CD14-positive monocyte (primary cell): ENCODE measurements at regions not wholly inside any gene's neighbourhood (a gene's known extent, or its start where the extent isn't known, plus 50 kb on each side); places are given as distances from the start of the nearest gene placed in this dataset.

ENCODE experiments used
- DNase-seq, 3 donors: peaks; one replicate each; pipeline ENCODE4 v3.0.0-alpha.2; 2011 to 2022
- H2AFZ ChIP-seq: 2 replicates; pipeline ENCODE4 v1.6.0; 2012; ENCODE audit warnings: mild to moderate bottlenecking, low read depth, low read length, inconsistent platforms; ENCODE audit not compliant: insufficient read depth, poor library complexity, severe bottlenecking
- H3K27ac ChIP-seq, 2 donors: 1 replicate in 1 of 2; 2 replicates in 1 of 2; pipeline ENCODE4 v1.5.1; 2012 to 2013; ENCODE audit warnings: low read length in 2 of 2, control low read depth in 1 of 2, inconsistent platforms in 1 of 2, low read depth in 1 of 2, mild to moderate bottlenecking in 1 of 2
- H3K27me3 ChIP-seq, 2 donors: one replicate each; pipeline versions ENCODE4 v1.6.0 to v1.6.1; 2011 to 2013; ENCODE audit warnings: low read length in 2 of 2; ENCODE audit not compliant: control insufficient read depth in 2 of 2, insufficient read depth in 2 of 2
- H3K36me3 ChIP-seq, 2 donors: replicated peaks in 1 of 2; 1 replicate in 1 of 2; 2 replicates in 1 of 2; pipeline versions ENCODE4 v1.5.1 to v1.6.1; 2012 to 2013; ENCODE audit warnings: low read length in 2 of 2, control low read depth in 1 of 2, inconsistent platforms in 1 of 2, mild to moderate bottlenecking in 1 of 2; ENCODE audit not compliant: insufficient read depth in 2 of 2, control insufficient read depth in 1 of 2
- H3K4me1 ChIP-seq, 2 donors: 1 replicate in 1 of 2; 2 replicates in 1 of 2; pipeline versions ENCODE4 v1.5.1 to v1.6.1; 2012 to 2013; ENCODE audit warnings: low read length in 2 of 2, control low read depth in 1 of 2, inconsistent platforms in 1 of 2, mild to moderate bottlenecking in 1 of 2, moderate library complexity in 1 of 2; ENCODE audit not compliant: insufficient read depth in 2 of 2, control insufficient read depth in 1 of 2
- H3K4me2 ChIP-seq: replicated peaks from 2 replicates; pipeline ENCODE3; 2012; ENCODE audit warnings: low read length, moderate library complexity, mild to moderate bottlenecking; ENCODE audit not compliant: poor library complexity, severe bottlenecking; ENCODE audit errors: extremely low read depth
- H3K4me3 ChIP-seq, 3 experiments: fragments of 200-600 bp in 1 of 3; sonication (generic) in 1 of 3; replicated peaks in 1 of 3; 1 replicate in 2 of 3; 2 replicates in 1 of 3; pipeline ENCODE4 v1.5.1; 2011 to 2013; ENCODE audit warnings: low read length in 3 of 3, mild to moderate bottlenecking in 3 of 3, control low read depth in 2 of 3, low read depth in 2 of 3, inconsistent platforms in 1 of 3, moderate library complexity in 1 of 3
- H3K79me2 ChIP-seq: 2 replicates; pipeline ENCODE4 v1.6.0; 2012; ENCODE audit warnings: mild to moderate bottlenecking, control low read depth, inconsistent platforms, low read length, moderate library complexity; ENCODE audit not compliant: insufficient read depth
- H3K9ac ChIP-seq: 2 replicates; pipeline ENCODE4 v1.6.0; 2017; ENCODE audit warnings: low read length, mild to moderate bottlenecking; ENCODE audit not compliant: insufficient read depth, poor library complexity, severe bottlenecking
- H3K9me3 ChIP-seq, 2 donors: replicated peaks in 1 of 2; 1 replicate in 1 of 2; 2 replicates in 1 of 2; pipeline versions ENCODE4 v1.5.1 to v1.6.1; 2012 to 2013; ENCODE audit warnings: low read length in 2 of 2, control low read depth in 1 of 2; ENCODE audit not compliant: control insufficient read depth in 1 of 2, insufficient read depth in 1 of 2
- H4K20me1 ChIP-seq: 2 replicates; pipeline ENCODE4 v1.6.0; 2012; ENCODE audit warnings: mild to moderate bottlenecking, low read length, control low read depth, moderate library complexity; ENCODE audit not compliant: insufficient read depth
- H3K27ac Mint-ChIP-seq, 7 donors: one replicate each; pipeline ENCODE4 v1.8.0; 2020; ENCODE audit warnings: mild to moderate bottlenecking in 7 of 7, mixed read lengths in 7 of 7, moderate library complexity in 6 of 7, inconsistent platforms in 2 of 7
- H3K27me3 Mint-ChIP-seq, 3 donors: one replicate each; pipeline ENCODE4 v1.8.0; 2021 to 2022; ENCODE audit warnings: low read depth in 3 of 3, mild to moderate bottlenecking in 3 of 3, mixed read lengths in 3 of 3, moderate library complexity in 3 of 3, inconsistent platforms in 1 of 3
- H3K36me3 Mint-ChIP-seq, 2 donors: one replicate each; pipeline ENCODE4 v1.8.0; 2020; ENCODE audit warnings: mixed read lengths in 2 of 2, inconsistent platforms in 1 of 2, mild to moderate bottlenecking in 1 of 2
- H3K4me1 Mint-ChIP-seq: one replicate; pipeline ENCODE4 v1.8.0; 2020; ENCODE audit warnings: mild to moderate bottlenecking, mixed read lengths
- H3K4me3 Mint-ChIP-seq, 2 donors: one replicate each; pipeline ENCODE4 v1.8.0; 2020; ENCODE audit warnings: mild to moderate bottlenecking in 2 of 2, mixed read lengths in 2 of 2, moderate library complexity in 1 of 2
- H3K9me3 Mint-ChIP-seq, 7 donors: one replicate each; pipeline ENCODE4 v1.8.0; 2020 to 2022; ENCODE audit warnings: mixed read lengths in 7 of 7, mild to moderate bottlenecking in 6 of 7, moderate library complexity in 6 of 7, inconsistent platforms in 2 of 7
- CTCF ChIP-seq: fragments of 200-600 bp; IDR thresholded peaks from one replicate; pipeline ENCODE4 v1.8.0; 2022; ENCODE audit warnings: antibody characterized with exemption, mild to moderate bottlenecking
- WGBS: methylation state at CpG from one replicate; pipeline ENCODE4 v1.1.5; 2013; ENCODE audit warnings: missing lambda C conversion rate; ENCODE audit not compliant: insufficient coverage; 5-methylcytosine and 5-hydroxymethylcytosine counted together
- intact Hi-C, 2 donors: fragments of 100-400 bp; cut with micrococcal nuclease; formaldehyde crosslinking; loops; one replicate each; pipeline versions ENCODE4 v1.15.0 to v1.15.1; 2023

DNA sequence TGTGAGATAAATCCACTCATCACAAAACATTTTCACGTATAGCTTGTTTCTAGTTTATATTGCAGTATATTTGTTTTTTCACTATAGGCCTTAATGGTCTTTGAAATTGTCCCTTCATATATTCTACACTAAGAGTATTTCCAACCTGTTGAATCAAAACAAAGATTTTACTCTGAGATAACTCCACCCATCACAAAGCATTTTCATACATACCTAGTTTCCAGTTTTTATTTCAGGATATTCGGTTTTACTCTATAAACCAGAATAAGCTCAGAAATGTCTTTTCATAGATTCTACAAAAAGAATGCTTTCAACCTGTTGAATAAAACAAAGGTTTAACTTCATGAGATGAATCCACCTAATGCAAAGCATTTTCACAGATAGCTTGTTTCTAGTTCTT is 1528.7 kb downstream of the UQCRFS1 start:
- Histone ChIP-seq H2AFZ (no peak overlapping the region), H4K20me1 (no peaks in the 10 kb centered on the region), H3K4me1 (no peaks in the 10 kb centered on the region), H3K27me3 (no peaks in the 10 kb centered on the region), H3K36me3 (no peaks in the 10 kb centered on the region), H3K4me3 (no peak overlapping the region), H3K27ac (no peak overlapping the region), H3K79me2 (no peaks in the 10 kb centered on the region), H3K4me2 (no peak overlapping the region), H3K9me3 (peaks cover 12 to 55% of the 10 kb centered on the region in 2 donors), H3K9ac (no peak overlapping the region)
- Mint-ChIP-seq H3K27me3 (no peaks in the 10 kb centered on the region), H3K36me3 (no peaks in the 10 kb centered on the region), H3K4me1 (no peaks in the 10 kb centered on the region), H3K4me3 (no peak overlapping the region), H3K9me3 (peaks cover 5 to 25% (median 16%) of the 10 kb centered on the region in 7 donors), H3K27ac (no peak overlapping the region)
- WGBS, result 100% methylated on average over 1 of the region's 2 CpGs
- no peak for DNase-seq
- intact Hi-C loops, result no loop called here
- no peak for TF ChIP-seq CTCF

DNA sequence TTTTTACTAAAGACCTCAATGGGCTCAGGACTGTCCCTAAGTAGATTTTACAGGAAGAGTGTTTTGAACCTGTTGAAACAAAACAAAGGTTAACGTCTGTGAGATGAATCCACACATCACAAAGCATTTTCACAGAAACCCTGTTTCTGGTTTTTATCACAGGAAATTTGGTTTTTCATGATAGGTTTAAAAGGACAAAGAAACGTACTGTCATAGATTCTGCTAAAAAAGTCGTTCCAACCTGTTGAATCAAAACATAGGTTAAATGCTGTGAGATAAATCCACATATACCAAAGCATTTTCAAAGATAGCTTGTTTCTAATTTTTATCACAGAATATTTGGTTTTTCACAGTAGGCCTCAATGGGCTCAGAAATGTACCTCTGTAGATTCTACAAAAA is 1531.0 kb downstream of the UQCRFS1 start:
- no peak for TF ChIP-seq CTCF
- Histone ChIP-seq H3K4me3 (no peak overlapping the region), H3K36me3 (no peaks in the 10 kb centered on the region), H3K9ac (no peak overlapping the region), H2AFZ (no peak overlapping the region), H3K4me2 (no peak overlapping the region), H4K20me1 (no peaks in the 10 kb centered on the region), H3K9me3 (peaks cover 33 to 69% of the 10 kb centered on the region in 2 donors), H3K27me3 (no peaks in the 10 kb centered on the region), H3K27ac (no peak overlapping the region), H3K79me2 (no peaks in the 10 kb centered on the region), H3K4me1 (no peaks in the 10 kb centered on the region)
- Mint-ChIP-seq H3K4me3 (no peak overlapping the region), H3K9me3 (peaks cover 12 to 42% (median 36%) of the 10 kb centered on the region in 7 donors), H3K36me3 (no peaks in the 10 kb centered on the region), H3K27ac (no peak overlapping the region), H3K27me3 (no peaks in the 10 kb centered on the region), H3K4me1 (no peaks in the 10 kb centered on the region)
- intact Hi-C loops, result no loop called here
- WGBS, result no CpG with 5 or more reads among the region's 3 CpGs
- no peak for DNase-seq
